ENCODE measurements at regions not wholly inside any gene's neighbourhood (a gene's known extent, or its start where the extent isn't known, plus 50 kb on each side); places are given as distances from the start of the nearest gene placed in this dataset.
"Not testable (repeated sequence)": the region's sequence is repeated elsewhere in the genome, so short reads cannot be mapped to it uniquely, and the experiment has no call there.

- no peaks in the 10 kb centered on the region for H3K4me1 ChIP-seq
- no peaks in the 10 kb centered on the region for H3K36me3 ChIP-seq
- 66% methylated on average over 4 of the region's 4 CpGs for WGBS
- H3K9me3 ChIP-seq: no peaks in the 10 kb centered on the region
- no peak for DNase-seq (ENCODE audit: extremely low spot score)
- no peak overlapping the region for H3K27ac ChIP-seq (replicated peaks in 1 of 4)
- H3K27me3 ChIP-seq: no peaks in the 10 kb centered on the region
- intact Hi-C loops (cut with DNase I): no loop called here
- TF ChIP-seq POLR2A (IDR thresholded peaks at IDR 0.05; ENCODE audit: low read depth) (no peak), EP300 (IDR thresholded peaks at IDR 0.05) (no peak), POLR2AphosphoS5 (IDR thresholded peaks at IDR 0.05) (no peak)
- TF ChIP-seq, protein P1, sequence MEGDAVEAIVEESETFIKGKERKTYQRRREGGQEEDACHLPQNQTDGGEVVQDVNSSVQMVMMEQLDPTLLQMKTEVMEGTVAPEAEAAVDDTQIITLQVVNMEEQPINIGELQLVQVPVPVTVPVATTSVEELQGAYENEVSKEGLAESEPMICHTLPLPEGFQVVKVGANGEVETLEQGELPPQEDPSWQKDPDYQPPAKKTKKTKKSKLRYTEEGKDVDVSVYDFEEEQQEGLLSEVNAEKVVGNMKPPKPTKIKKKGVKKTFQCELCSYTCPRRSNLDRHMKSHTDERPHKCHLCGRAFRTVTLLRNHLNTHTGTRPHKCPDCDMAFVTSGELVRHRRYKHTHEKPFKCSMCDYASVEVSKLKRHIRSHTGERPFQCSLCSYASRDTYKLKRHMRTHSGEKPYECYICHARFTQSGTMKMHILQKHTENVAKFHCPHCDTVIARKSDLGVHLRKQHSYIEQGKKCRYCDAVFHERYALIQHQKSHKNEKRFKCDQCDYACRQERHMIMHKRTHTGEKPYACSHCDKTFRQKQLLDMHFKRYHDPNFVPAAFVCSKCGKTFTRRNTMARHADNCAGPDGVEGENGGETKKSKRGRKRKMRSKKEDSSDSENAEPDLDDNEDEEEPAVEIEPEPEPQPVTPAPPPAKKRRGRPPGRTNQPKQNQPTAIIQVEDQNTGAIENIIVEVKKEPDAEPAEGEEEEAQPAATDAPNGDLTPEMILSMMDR (IDR thresholded peaks at IDR 0.05): no peak
- no peak overlapping the region for H3K4me3 ChIP-seq
Observed at GRCh38 chrX:16320765-16321355, 153.6 kb downstream of the MAGEB17 start.

DNA sequence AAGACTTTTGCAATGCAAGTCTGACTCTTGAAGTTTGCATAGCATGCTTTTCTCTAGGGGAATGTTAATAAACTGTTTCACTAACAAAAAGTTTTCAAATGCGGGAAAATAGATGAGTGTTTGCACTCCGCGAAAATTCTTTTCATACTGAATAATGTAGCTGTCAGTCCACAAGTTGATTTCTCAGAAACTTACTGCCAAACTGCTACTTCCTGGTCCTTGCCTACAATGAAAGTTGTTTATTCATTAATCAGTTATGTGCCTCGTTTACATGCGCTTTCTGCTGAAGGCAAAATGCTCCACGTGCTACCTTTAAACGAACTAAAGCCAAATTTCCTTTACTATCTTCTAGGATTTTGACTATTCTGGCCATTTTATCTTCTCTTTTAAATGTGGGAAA lies 166.2 kb downstream of the MAGEB17 start:
- 94% methylated on average over 7 of the region's 7 CpGs for WGBS
- Histone ChIP-seq H3K4me3 (no peak overlapping the region), H3K36me3 (no peaks in the 10 kb centered on the region), H3K4me1 (no peaks in the 10 kb centered on the region), H3K27me3 (no peaks in the 10 kb centered on the region), H3K9me3 (no peaks in the 10 kb centered on the region), H3K27ac (replicated peaks in 1 of 4) (no peak overlapping the region)
- TF ChIP-seq, protein P1 (IDR thresholded peaks at IDR 0.05): no peak
- TF ChIP-seq POLR2A (IDR thresholded peaks at IDR 0.05; ENCODE audit: low read depth) (no peak), EP300 (IDR thresholded peaks at IDR 0.05) (no peak), POLR2AphosphoS5 (IDR thresholded peaks at IDR 0.05) (no peak)
- intact Hi-C loops (cut with DNase I): no loop called here
- DNase-seq (ENCODE audit: extremely low spot score): no peak

- intact Hi-C loops (cut with DNase I): no loop called here
- WGBS: 70% methylated on average over 1 of the region's 1 CpG
- Histone ChIP-seq H3K36me3 (no peaks in the 10 kb centered on the region), H3K4me1 (no peaks in the 10 kb centered on the region), H3K9me3 (peaks cover 0 to 7% (median 0%) of the 10 kb centered on the region in 4 donors), H3K4me3 (no peak overlapping the region), H3K27me3 (no peaks in the 10 kb centered on the region), H3K27ac (replicated peaks in 1 of 4) (no peak overlapping the region)
- TF ChIP-seq, protein P1 (IDR thresholded peaks at IDR 0.05): no peak
- no peak for TF ChIP-seq EP300 (IDR thresholded peaks at IDR 0.05)
- no peak for DNase-seq (ENCODE audit: extremely low spot score)
Observed at GRCh38 chrX:16335181-16335580, 167.9 kb downstream of the MAGEB17 start.

DNA sequence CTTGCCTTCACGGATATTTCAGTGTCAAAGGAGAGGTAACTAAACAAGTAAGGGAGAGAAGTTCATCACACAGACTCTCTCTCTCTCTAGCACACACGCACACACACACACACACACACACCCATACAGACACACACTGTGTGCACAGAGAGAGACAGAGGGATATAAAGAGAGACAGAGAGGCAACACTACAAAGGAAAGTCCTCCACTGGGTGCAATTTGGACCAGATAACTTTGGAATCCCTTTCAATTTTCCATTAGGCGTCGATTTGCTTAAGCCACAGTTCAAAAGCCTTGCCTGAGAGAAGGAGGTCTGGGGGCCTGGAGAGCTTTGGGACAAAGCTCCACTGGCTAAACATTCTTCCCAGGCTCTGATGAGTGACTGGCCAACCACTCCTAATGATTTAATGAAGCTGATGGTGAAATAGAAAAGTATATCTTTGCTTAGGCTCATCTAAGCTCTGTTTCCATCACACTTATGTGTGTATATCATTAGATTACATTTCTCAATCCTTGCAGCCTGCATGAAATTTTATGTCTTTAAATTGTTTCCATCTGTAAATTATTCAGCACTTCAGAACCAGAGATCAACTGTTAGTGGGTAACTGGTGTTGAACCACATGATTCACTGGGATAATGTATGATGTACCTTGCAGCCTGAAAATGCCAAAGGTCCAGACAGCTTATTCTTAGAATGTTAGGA lies 180.8 kb downstream of the MAGEB17 start:
- DNase-seq (ENCODE audit: extremely low spot score): no peak
- 91% methylated on average over 4 of the region's 4 CpGs for WGBS
- no peaks in the 10 kb centered on the region for H3K9me3 ChIP-seq
- H3K27me3 ChIP-seq: no peaks in the 10 kb centered on the region
- intact Hi-C loops (cut with DNase I): no loop called here
- no peaks in the 10 kb centered on the region for H3K36me3 ChIP-seq
- H3K4me3 ChIP-seq: no peak overlapping the region
- H3K27ac ChIP-seq (replicated peaks in 1 of 4): no peak overlapping the region
- no peaks in the 10 kb centered on the region for H3K4me1 ChIP-seq
- TF ChIP-seq EP300 (IDR thresholded peaks at IDR 0.05): no peak
- TF ChIP-seq, protein P1 (IDR thresholded peaks at IDR 0.05): no peak
- no peak for TF ChIP-seq POLR2AphosphoS5 (IDR thresholded peaks at IDR 0.05)
- no peak for TF ChIP-seq POLR2A (IDR thresholded peaks at IDR 0.05; ENCODE audit: low read depth)

- TF ChIP-seq EP300 (IDR thresholded peaks at IDR 0.05) (no peak), POLR2AphosphoS5 (IDR thresholded peaks at IDR 0.05) (no peak), POLR2A (IDR thresholded peaks at IDR 0.05; ENCODE audit: low read depth) (no peak)
- TF ChIP-seq, protein P1 (IDR thresholded peaks at IDR 0.05): no peak
- H3K36me3 ChIP-seq: no peaks in the 10 kb centered on the region
- intact Hi-C loops (cut with DNase I): no loop called here
Observed at GRCh38 chrX:16357902-16358301, 190.6 kb downstream of the MAGEB17 start.

DNA sequence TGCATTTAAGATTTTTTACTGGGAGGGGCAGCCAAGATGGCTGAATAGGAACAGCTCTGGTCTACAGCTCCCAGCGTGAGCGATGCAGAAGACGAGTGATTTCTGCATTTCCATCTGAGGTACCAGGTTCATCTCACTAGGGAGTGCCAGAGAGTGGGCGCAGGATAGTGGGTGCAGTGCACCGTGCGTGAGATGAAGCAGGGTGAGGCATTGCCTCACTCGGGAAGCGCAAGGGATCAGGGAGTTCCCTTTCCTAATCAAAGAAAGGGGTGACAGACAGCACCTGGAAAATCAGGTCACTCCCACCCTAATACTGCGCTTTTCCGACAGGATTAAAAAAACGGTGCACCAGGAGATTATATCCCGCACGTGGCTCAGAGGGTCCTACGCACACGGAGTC lies 192.8 kb downstream of the MAGEB17 start:
- H3K9me3 ChIP-seq; H3K27ac ChIP-seq (replicated peaks in 1 of 4); H3K27me3 ChIP-seq; H3K4me3 ChIP-seq; H3K36me3 ChIP-seq; H3K4me1 ChIP-seq; intact Hi-C loops (cut with DNase I); DNase-seq (ENCODE audit: extremely low spot score): not testable (repeated sequence)
- 92% methylated on average over 10 of the region's 15 CpGs for WGBS

More at GRCh38 chrX:16357902-16358301, 190.6 kb downstream of the MAGEB17 start:
- H3K9me3 ChIP-seq: no peaks in the 10 kb centered on the region
- no peaks in the 10 kb centered on the region for H3K4me1 ChIP-seq
- DNase-seq (ENCODE audit: extremely low spot score): no peak
- H3K27ac ChIP-seq (replicated peaks in 1 of 4): no peak overlapping the region
- H3K27me3 ChIP-seq: no peaks in the 10 kb centered on the region
- H3K4me3 ChIP-seq: no peak overlapping the region
